ENCODE measurements at regions not wholly inside any gene's neighbourhood (a gene's known extent, or its start where the extent isn't known, plus 50 kb on each side); places are given as distances from the start of the nearest gene placed in this dataset.

GRCh38 chr11:116598556-116598955 is 174.2 kb downstream of the BUD13 start:
- no peak for DNase-seq (ENCODE audit: low spot score)

DNA sequence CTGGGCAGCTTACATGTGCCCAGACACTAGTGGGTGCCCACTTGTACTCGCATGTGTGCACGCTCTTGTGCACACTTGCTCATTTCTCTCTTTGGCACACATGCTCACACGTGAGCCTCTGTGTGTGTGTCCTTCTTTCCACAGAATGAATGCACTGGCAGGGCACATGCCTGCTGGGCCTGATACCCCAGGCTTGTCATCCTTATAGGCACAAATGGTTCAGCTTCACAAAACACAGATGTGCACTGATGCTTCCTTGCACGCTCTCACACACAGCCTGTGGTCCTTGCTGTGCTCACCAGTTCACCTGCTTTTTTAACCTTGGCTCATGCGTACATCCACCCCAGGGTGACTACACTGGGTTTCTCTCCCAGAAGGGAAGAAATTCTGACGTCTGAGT is 174.8 kb downstream of the BUD13 start:
- no peak for DNase-seq (ENCODE audit: low spot score)

GRCh38 chr11:116596346-116597260 is 176.2 kb downstream of the BUD13 start:
- DNase-seq (ENCODE audit: low spot score): no peak

DNA sequence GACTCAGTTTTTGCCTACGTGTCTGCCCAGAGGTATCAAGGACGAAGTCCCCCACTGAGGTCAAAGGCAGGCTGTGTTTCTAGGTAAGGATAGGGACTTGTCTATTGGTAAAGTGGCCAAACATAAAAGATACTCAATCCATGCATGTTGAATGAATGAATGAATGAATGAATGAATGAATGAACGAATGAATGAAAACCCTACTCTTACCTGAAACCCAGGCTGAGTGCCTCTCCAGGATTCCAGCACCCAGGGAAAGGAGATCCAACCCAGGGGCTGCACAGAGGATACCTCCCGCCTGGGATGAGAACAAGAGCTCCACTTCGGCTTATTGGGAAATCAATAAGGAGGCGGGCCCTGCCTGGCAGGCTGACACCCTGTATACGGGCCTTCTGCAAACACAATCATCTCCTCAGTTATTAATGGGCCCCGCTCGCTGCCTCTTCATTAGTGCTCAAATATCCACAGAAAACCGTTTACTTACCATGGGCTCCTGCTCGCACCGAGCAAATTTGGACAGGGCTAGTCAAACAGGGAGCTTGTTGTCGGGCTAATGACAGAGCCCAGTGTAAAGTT is 177.4 kb downstream of the BUD13 start:
- DNase-seq (ENCODE audit: low spot score): no peak

DNA sequence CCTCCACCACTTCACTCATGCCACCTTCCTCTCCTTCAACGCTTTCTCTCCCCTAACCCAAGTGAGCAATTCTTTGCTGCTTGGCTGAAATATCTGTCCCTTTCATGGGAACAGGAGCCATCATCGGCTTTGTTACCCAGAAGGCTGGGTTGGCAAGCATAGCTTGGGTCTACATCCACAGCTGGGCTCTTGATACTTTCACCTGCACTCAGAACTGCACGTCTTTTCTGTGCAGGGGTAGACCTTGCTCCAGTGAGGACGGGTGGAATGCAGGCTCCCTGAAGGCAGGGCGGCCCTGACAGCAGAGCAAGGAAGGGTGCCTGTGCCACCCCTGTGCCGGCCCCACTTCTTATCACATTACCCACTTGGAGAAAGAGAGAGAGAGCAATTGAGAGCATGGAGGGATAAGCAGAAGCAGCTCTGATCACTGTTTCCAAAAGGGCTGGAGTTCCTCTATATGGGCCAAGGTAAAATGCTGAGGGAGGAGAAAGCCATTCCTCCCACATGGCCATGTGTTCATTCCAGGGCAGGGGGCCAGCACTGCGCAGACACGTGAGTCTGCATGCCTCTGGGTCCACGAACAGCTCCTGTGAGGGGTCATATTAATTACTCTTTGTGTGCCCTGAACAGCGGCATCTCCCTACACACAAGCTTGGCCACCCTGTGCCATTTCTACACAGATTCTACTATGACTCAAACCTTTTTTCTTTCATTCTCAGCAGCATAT is 181.8 kb downstream of the BUD13 start:
- DNase-seq (ENCODE audit: low spot score): no peak

GRCh38 chr11:116589402-116589801 is 183.4 kb downstream of the BUD13 start:
- no peak for DNase-seq (ENCODE audit: low spot score)

DNA sequence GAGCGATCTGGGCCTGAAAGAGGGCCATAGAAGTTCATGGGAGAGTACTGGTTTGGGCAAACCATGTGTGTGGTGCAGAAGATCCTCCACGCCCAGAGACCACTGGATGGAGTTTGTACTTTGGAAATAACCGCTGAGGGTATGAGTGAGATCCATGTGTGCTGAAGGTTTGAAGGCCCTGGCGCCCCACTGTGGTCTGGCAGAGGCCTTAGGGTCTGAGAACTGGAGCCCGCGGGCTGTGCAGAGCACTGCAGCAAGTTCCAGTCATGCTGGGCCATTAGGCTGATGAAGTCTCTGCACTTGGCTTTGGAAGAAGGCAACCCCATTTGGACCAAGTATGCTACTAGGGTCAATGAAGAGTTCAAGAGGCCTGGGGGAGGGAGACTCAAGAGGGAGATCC is 186.4 kb downstream of the BUD13 start:
- DNase-seq (ENCODE audit: low spot score): no peak

DNA sequence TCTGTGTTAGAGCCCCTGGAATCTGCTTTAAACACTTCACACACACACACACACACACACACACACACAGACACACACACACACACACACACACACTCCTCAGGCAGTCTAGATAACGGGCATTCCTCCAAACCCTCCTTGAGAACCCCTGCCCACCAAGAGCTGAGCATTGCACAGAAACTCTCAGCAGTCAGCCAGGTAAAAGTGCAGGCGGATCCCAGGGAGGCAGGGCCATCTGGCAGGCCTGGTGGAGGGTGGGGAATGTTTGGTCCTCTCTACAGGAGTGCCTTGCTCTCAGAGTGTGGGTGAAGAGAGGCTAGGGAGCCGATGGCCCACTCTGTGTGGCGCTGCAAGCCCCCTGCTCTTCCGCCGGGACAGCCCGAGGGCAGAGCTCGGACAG is 190.2 kb downstream of the BUD13 start:
- DNase-seq (ENCODE audit: low spot score): no peak

- DNase-seq (ENCODE audit: low spot score): no peak
These were observed 191.4 kb downstream of the BUD13 start for GRCh38 chr11:116581349-116581748.

DNA sequence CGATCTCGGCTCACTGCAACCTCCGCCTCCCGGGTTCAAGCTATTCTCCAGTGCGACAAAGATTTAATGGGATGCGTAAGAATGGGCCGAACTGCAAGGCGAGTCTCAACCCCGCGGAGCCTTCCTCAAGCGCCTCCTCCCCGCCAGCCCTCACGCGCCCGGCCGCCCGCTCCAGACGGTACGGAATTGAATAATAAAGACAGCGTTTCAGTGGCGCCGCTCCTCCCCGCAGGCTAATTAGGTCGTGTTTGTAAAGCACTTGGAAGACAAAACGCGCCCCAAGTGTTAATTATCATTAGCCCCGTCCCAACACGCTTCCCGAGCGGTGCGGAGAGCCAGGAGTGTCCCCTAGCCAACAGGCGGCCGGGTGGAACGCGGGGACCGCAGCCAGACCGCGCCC is 192.0 kb downstream of the BUD13 start:
- no peak for DNase-seq (ENCODE audit: low spot score)

- no peak for DNase-seq (ENCODE audit: low spot score)
These were observed 192.7 kb downstream of the BUD13 start for GRCh38 chr11:116579857-116580727.

DNA sequence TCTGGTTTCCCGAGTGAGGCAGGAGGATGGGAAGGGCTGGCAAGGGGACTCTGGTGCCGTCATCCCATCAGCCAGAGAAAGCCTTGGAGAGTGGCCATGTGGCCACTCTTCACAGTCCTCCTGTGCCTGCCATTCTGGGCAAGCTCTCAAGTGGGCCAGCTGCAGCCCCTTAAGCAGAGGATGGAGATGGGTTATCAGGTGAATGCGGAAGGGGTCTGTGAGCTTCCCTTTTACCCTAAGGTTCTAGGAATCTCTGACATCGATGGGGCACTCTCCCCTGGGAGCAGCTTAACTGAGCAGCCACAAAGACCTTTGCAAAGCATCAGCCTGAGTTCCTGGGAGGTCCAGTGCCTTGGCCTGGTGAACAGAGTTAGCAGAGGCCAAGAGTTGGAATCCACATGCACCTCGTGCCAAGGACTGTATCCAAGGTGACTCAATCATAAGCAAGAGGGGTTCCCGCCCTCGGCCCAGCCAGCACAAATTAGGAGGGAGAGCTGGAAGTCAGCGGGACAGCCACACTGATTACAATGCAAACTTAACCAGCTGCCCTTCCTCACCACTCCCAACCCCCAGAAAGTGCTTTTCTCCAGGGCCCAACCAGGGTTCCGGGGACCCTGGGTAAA is 193.6 kb downstream of the BUD13 start:
- DNase-seq (ENCODE audit: low spot score): no peak

- no peak for DNase-seq (ENCODE audit: low spot score)
These were observed 194.8 kb downstream of the BUD13 start for GRCh38 chr11:116577956-116578355.

DNA sequence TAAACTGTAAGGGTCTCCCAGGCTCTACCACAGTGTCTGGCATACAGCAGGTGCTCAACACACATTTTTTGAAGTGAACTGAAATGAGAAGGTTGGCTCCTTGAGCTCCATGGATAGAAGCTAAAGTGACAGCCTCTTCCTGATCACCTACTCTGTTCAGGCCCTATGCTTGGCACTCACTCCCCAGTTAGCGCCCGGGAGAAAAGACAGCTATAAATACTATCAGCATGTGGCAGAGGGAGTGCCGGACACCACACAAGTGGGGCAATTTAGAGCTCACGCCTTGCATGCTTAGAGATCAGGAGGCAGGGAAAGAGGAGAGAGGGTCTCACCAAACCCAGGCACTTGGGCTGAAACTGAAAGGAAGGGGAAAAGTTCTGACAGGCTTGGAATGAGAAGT is 195.5 kb downstream of the BUD13 start:
- DNase-seq (ENCODE audit: low spot score): no peak

- DNase-seq (ENCODE audit: low spot score): no peak
These were observed 196.3 kb downstream of the BUD13 start for GRCh38 chr11:116576526-116576925.

GRCh38 chr11:116567721-116568242 is 205.0 kb downstream of the BUD13 start:
- no peak for DNase-seq (ENCODE audit: low spot score)

GRCh38 chr11:116563712-116564047 is 209.1 kb downstream of the BUD13 start:
- DNase-seq (ENCODE audit: low spot score): no peak

DNA sequence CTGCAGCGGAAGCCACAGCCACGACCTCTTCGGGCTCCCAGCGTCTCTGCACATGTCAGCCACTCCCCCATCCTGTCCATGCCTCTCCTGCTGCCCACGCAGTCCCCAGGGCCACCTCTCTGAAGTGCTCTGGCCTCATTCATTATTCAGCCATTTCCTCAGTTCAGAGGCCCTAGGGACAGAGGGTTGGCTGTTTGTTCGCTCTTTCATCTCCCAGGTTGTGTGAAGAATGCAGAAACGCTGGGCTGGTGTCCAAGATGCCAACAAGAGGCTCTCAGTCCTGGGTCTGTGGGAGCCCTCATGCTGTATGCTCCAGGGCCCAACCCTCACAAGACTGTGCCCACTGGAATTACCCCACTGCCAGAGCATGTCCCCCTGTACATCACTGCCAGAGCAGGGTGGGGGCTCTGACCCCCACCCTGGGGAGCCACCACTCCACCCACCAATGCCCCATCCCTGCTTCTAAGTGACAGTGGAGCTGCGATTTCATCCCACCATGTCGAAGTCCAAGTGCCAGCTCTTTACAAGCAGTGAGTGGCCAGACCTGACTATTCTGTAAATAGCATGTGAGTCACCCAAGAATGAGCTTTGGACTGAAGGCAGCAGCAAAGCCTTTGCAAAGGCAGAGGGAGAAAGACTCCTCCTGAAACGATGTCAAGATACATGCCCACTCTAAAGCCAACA is 209.6 kb downstream of the BUD13 start:
- DNase-seq (ENCODE audit: low spot score): no peak

DNA sequence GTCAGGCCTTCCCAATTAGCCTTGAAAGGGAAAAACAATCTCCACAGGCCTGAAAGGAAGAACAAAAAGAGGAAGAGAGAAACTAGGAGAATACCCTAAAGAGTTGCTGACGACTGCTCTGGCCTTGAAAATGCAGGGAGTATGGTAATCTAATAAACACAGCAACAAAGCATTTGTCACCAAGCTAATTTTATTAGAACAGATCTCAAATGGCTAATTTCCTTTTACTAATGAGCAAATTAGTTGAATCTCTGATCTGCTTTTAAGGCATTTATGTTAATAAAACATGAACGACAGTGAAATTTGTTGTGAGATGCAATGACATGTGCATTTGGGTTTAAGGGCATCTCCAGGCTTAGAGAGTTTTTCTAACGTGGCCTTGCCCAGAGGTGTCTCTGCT is 212.2 kb downstream of the BUD13 start:
- DNase-seq (ENCODE audit: low spot score): no peak

GRCh38 chr11:116558504-116559211 is 214.1 kb downstream of the BUD13 start:
- DNase-seq (ENCODE audit: low spot score): no peak

Data from NAMALWA (cell line).